Upper lobe of right lung (tissue), 1 donor: ENCODE measurements at regions not wholly inside any gene's neighbourhood (a gene's known extent, or its start where the extent isn't known, plus 50 kb on each side); places are given as distances from the start of the nearest gene placed in this dataset.
"Not testable (repeated sequence)": the region's sequence is repeated elsewhere in the genome, so short reads cannot be mapped to it uniquely, and the experiment has no call there.

Source experiments
- ATAC-seq: fragments of 200-7000 bp; cut with Tn5 transposase; one replicate; pipeline ENCODE4 v1.9.1; 2020; ENCODE audit warnings: mild to moderate bottlenecking, moderate library complexity
- DNase-seq: peaks from one replicate; pipeline ENCODE4 v3.0.0-alpha.2; 2020
- H3K27ac ChIP-seq: fragments of 200-600 bp; one replicate; pipeline ENCODE4 v1.8.0; 2022
- H3K27me3 ChIP-seq: fragments of 200-600 bp; one replicate; pipeline ENCODE4 v1.8.0; 2022; ENCODE audit warnings: mild to moderate bottlenecking
- H3K36me3 ChIP-seq: fragments of 200-600 bp; one replicate; pipeline ENCODE4 v1.8.0; 2022
- H3K4me1 ChIP-seq: fragments of 200-600 bp; one replicate; pipeline ENCODE4 v1.8.0; 2022
- H3K4me3 ChIP-seq: fragments of 200-600 bp; one replicate; pipeline ENCODE4 v1.8.0; 2022; ENCODE audit warnings: mild to moderate bottlenecking
- H3K9me3 ChIP-seq: fragments of 200-600 bp; one replicate; pipeline ENCODE4 v1.8.0; 2022
- intact Hi-C: fragments of 100-400 bp; cut with DNase I; formaldehyde crosslinking; loops from one replicate; pipeline ENCODE4 v1.11.0; 2022
- TF ChIP-seq, protein P1 (sequence below): fragments of 200-600 bp; IDR thresholded peaks from one replicate; pipeline ENCODE4 v1.8.0; 2022; ENCODE audit warnings: antibody characterized with exemption
- donor health status: DM: no; HTN: yes; CAD: no; lungs with severe emphysema.

DNA sequence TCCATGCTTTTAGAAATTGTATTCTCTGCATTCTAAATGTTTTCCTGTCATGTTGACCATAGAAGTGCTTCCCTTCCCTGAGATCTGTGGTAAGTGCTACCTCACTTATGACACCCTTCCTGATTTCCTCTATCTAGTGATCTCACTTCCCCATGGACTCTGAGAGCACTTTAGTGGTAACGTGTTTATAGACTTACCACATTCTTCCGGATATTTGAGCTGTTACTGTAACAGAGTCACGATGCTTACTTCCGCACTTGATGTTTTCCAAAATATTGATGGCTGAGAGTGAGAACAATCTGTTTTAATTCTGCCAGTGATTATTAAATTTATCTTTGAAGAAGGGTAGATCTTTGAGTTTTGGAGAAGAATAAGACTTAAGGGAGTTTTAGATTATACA, 60.1 kb upstream of the NAMPT start:
- ATAC-seq, result peak; percentile 89
- Histone ChIP-seq H3K9me3 (no peaks in the 10 kb centered on the region), H3K27me3 (no peaks in the 10 kb centered on the region), H3K4me3 (no peak overlapping the region), H3K36me3 (no peaks in the 10 kb centered on the region), H3K27ac (peak overlapping the region; percentile 72), H3K4me1 (peaks cover 9% of the 10 kb centered on the region)
- intact Hi-C loops, result no loop called here
- DNase-seq, result no peak
- TF ChIP-seq, protein P1, sequence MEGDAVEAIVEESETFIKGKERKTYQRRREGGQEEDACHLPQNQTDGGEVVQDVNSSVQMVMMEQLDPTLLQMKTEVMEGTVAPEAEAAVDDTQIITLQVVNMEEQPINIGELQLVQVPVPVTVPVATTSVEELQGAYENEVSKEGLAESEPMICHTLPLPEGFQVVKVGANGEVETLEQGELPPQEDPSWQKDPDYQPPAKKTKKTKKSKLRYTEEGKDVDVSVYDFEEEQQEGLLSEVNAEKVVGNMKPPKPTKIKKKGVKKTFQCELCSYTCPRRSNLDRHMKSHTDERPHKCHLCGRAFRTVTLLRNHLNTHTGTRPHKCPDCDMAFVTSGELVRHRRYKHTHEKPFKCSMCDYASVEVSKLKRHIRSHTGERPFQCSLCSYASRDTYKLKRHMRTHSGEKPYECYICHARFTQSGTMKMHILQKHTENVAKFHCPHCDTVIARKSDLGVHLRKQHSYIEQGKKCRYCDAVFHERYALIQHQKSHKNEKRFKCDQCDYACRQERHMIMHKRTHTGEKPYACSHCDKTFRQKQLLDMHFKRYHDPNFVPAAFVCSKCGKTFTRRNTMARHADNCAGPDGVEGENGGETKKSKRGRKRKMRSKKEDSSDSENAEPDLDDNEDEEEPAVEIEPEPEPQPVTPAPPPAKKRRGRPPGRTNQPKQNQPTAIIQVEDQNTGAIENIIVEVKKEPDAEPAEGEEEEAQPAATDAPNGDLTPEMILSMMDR, result no peak

DNA sequence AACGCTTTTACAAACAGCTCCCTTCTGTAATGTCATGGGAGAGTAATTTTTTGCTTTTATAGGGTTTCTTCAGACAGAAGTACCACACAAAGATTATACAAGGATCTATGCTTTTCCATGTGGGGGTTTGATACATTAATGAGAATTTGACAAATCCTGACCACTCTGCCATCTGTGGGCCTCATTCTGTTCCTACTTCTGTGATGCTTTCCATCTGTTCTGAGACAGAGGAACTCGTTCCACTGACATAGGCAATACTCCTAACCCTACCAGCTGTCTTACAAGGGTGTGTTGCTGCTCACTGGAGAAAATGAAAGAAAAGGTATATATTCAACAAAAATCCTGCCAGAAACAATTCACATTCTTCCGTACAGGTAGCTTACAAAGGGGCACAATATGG, 59.4 kb upstream of the NAMPT start:
- H3K4me3 ChIP-seq, result no peak overlapping the region
- peak overlapping the region; percentile 65 for H3K27ac ChIP-seq
- intact Hi-C loops, result no loop called here
- peaks cover 9% of the 10 kb centered on the region for H3K4me1 ChIP-seq
- DNase-seq, result no peak
- TF ChIP-seq, protein P1, result no peak
- ATAC-seq, result no peak
- H3K36me3 ChIP-seq, result no peaks in the 10 kb centered on the region
- no peaks in the 10 kb centered on the region for H3K9me3 ChIP-seq
- H3K27me3 ChIP-seq, result no peaks in the 10 kb centered on the region

DNA sequence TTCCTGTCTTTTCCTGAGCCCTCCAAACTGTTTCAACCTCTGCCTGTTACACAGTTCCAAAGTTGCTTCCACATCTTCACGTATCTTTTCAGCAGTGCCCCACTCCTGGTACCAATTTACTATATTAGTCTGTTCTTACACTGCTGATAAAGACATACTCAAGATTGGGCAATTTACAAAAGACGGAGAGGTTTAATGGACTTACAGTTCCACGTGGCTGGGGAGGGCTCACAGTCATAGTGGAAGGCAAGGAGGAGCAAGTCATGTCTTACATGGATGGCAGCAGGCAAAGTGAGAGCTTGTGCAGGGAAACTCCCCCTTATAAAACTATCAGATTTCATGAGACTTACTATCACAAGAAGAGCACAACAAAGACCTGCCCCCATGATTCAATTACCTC, 57.3 kb upstream of the NAMPT start:
- DNase-seq, H3K27me3 ChIP-seq, intact Hi-C loops, H3K4me1 ChIP-seq, H3K9me3 ChIP-seq, H3K36me3 ChIP-seq, ATAC-seq, H3K27ac ChIP-seq, H3K4me3 ChIP-seq: not testable (repeated sequence)

DNA sequence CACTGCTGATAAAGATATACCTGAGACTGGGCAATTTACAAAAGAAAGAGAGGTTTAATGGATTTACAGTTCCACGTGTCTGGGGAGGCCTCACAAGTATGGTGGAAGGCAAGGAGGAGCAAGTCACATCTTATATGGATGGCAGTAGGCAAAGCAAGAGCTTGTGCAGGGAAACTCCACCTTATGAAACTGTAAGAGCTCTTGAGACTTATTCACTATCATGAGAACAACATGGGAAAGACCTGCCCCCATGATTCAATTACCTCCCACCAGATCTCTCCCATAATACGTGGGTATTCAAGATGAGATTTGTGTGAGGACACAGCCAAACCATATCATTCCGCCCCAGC, 55.4 kb upstream of the NAMPT start:
- ATAC-seq, H3K9me3 ChIP-seq, H3K4me1 ChIP-seq, H3K4me3 ChIP-seq, H3K36me3 ChIP-seq, intact Hi-C loops, H3K27me3 ChIP-seq, H3K27ac ChIP-seq, DNase-seq: not testable (repeated sequence)

DNA sequence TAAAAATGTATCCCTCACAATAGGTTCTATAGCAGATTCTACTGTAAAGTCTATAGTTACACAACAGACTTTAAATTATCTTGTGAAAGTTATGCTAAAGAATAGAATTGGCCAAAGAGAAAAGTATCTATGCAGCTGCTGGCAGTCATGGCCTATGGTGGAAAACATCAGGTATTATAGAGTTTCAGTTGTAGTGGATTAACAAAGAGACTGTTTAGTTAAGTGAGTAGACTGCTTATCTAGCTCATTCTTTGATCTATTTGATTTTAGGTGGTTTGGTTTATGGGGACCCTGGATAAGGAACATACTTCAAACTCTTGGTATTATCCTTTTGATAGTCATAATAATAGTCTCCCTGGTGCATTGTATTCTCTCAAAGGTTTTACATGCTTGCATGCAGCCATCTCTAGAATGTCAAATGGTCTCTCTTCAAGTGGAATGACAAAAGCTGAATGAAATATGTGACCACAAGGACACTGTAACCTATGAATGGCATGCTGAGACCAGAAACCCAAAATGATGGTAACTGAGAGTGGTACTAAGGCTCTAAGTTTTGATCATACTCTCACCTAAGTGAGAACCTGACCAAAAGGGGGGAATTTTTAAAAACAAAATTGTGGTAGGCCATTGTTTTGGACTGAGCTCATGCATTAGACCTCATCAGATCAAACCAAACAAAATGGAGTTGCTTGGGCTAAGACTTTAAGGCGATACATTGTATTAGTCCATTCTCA, 54.9 kb upstream of the NAMPT start:
- Histone ChIP-seq H3K9me3 (peaks cover 4% of the 10 kb centered on the region), H3K27me3 (no peaks in the 10 kb centered on the region), H3K4me1 (no peaks in the 10 kb centered on the region), H3K27ac (no peak overlapping the region), H3K36me3 (no peaks in the 10 kb centered on the region), H3K4me3 (no peak overlapping the region)
- DNase-seq, result no peak
- TF ChIP-seq, protein P1, result no peak
- no peak for ATAC-seq
- intact Hi-C loops, result no loop called here

DNA sequence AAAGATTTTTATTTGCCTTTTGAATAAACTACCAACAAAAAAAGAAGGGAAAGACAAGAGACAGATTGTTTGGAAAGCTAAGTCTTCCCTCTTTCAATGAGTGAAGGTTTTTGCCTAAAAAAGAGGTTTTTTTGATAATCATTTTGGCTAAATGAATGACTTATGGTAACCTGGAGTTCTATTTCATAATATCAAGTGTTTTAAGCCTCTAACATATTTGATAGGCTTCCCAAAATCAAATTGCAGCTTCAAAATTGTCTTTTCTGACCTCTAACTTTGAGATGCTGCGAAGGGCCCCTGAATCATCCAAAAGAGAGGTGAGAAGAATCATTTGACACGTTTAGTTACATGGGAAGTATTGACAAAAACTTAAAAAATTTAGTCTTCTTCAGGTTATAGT, 53.0 kb upstream of the NAMPT start:
- Histone ChIP-seq H3K9me3 (peaks cover 4% of the 10 kb centered on the region), H3K4me1 (no peaks in the 10 kb centered on the region), H3K36me3 (no peaks in the 10 kb centered on the region), H3K27ac (no peak overlapping the region), H3K4me3 (no peak overlapping the region), H3K27me3 (no peaks in the 10 kb centered on the region)
- ATAC-seq, result no peak
- intact Hi-C loops, result no loop called here
- DNase-seq, result no peak
- TF ChIP-seq, protein P1, result no peak

DNA sequence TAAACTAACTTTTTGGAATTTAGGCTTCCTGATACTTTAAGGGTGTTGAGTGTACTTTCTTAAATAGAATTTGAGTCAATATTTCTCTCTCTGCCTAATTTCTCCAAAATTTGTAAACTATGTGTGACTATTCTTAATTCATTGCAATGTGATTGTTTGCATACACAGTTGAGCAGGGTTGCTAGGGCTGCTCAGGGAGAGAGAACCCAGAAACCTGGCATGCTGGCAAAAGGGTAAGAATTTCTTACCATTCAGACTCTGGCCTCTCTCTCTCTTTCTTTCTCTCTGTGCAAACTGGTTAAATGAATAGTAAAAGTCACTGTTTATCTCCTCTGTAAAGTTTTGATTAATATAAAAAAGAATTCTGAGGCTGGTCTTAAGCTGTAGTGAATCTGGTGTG, 51.0 kb upstream of the NAMPT start:
- intact Hi-C loops, result no loop called here
- DNase-seq, result no peak
- Histone ChIP-seq H3K27ac (no peak overlapping the region), H3K4me1 (no peaks in the 10 kb centered on the region), H3K4me3 (no peak overlapping the region), H3K36me3 (no peaks in the 10 kb centered on the region), H3K27me3 (no peaks in the 10 kb centered on the region), H3K9me3 (peaks cover 4% of the 10 kb centered on the region)
- ATAC-seq, result no peak
- TF ChIP-seq, protein P1, result no peak
